Uterus (tissue), 3 donors: ENCODE measurements at regions not wholly inside any gene's neighbourhood (a gene's known extent, or its start where the extent isn't known, plus 50 kb on each side); places are given as distances from the start of the nearest gene placed in this dataset.

Experiments used
- DNase-seq, 2 donors: peaks; one replicate each; pipeline ENCODE4 v3.0.0-alpha.2; 2019 to 2020
- H3K27ac ChIP-seq, 2 donors: fragments of 200-600 bp; sonication (generic); 1 replicate in 1 of 2; 2 replicates in 1 of 2; pipeline ENCODE4 v1.5.1; 2016 to 2018
- H3K27me3 ChIP-seq, 2 donors: fragments of 200-600 bp; sonication (generic); one replicate each; pipeline ENCODE4 v1.5.1; 2018 to 2019; ENCODE audit warnings: control low read depth in 1 of 2
- H3K36me3 ChIP-seq, 2 donors: fragments of 200-600 bp; sonication (generic); one replicate each; pipeline ENCODE4 v1.5.1; 2019; ENCODE audit warnings: control low read depth in 1 of 2
- H3K4me1 ChIP-seq, 2 donors: fragments of 200-600 bp; sonication (generic); one replicate each; pipeline ENCODE4 v1.5.1; 2018 to 2019; ENCODE audit warnings: control low read depth in 1 of 2
- H3K4me3 ChIP-seq, 2 donors: fragments of 200-600 bp; sonication (generic); 1 replicate in 1 of 2; 2 replicates in 1 of 2; pipeline ENCODE4 v1.5.1; 2018 to 2019; ENCODE audit warnings: mild to moderate bottlenecking in 1 of 2
- H3K9me3 ChIP-seq, 2 donors: fragments of 200-600 bp; sonication (generic); one replicate each; pipeline ENCODE4 v1.5.1; 2019; ENCODE audit warnings: control low read depth in 1 of 2
- POLR2A ChIP-seq, 2 donors: fragments of 450-650 bp; IDR thresholded peaks; one replicate each; pipeline ENCODE4 v1.6.1; 2016; ENCODE audit warnings: antibody characterized with exemption in 2 of 2, mild to moderate bottlenecking in 1 of 2, moderate library complexity in 1 of 2
- intact Hi-C: fragments of 100-400 bp; cut with DNase I; formaldehyde crosslinking; loops from one replicate; pipeline ENCODE4 v1.15.1; 2023; ENCODE audit warnings: low total_unique reads
- TF ChIP-seq, protein P1 (sequence below), 4 experiments: fragments of 200-600 bp in 2 of 4; fragments of 450-650 bp in 2 of 4; sonication (generic) in 2 of 4; IDR thresholded peaks; one replicate each; pipeline ENCODE4 v1.5.1; 2016 to 2019; ENCODE audit warnings: antibody characterized with exemption in 4 of 4, mild to moderate bottlenecking in 2 of 4, moderate library complexity in 1 of 4
- donor health status: DM: yes; HTN: yes; CAD: no.

DNA sequence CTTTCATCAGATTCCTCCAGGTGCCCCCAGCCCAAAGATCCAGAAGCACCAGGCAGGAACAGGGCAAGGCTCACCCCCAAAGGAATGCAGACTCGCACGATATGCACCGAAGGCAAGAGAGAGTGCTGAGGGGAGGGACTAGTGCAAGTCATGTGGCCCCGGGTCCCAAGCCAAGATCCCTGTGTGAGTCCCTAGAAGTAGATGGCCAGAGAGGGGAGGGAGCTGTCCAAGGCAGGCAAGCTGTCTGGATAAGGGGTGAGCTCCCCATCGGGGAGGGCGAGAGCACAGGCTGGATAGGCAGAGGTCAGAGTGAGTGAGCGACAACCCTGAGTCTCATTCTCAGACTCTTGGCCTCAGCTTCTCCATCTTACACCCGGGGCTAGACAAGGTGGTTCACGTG is 171.5 kb upstream of the LINGO1 start:
- no peak overlapping the region for H3K27ac ChIP-seq
- intact Hi-C loops: no loop called here
- H3K9me3 ChIP-seq: no peaks in the 10 kb centered on the region

DNA sequence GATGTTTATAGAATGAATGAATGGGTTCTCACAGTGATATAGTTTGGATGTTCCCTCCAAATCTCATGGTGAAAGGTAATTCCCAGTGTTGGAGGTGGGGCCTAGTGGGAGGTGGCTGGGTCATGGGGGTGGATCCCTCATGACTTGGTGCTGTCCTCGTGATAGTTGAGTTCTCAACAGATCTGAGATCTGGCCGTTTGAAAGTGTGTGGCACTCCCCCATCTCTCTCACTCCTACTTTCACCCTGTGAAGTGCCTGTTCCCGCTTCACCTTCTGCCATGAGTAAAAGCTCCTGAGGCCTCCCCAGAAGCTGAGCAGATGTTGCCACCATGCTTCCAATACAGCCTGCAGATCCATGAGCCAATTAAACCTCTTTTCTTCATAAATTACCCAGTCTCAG is 170.8 kb upstream of the LINGO1 start:
- DNase-seq: no peak
- Histone ChIP-seq H3K27me3 (no peaks in the 10 kb centered on the region), H3K4me3 (no peak overlapping the region)

More for the DNA sequence above, 171.5 kb upstream of the LINGO1 start:
- TF ChIP-seq POLR2A (IDR thresholded peaks at IDR 0.05): no peak
- TF ChIP-seq, protein P1, sequence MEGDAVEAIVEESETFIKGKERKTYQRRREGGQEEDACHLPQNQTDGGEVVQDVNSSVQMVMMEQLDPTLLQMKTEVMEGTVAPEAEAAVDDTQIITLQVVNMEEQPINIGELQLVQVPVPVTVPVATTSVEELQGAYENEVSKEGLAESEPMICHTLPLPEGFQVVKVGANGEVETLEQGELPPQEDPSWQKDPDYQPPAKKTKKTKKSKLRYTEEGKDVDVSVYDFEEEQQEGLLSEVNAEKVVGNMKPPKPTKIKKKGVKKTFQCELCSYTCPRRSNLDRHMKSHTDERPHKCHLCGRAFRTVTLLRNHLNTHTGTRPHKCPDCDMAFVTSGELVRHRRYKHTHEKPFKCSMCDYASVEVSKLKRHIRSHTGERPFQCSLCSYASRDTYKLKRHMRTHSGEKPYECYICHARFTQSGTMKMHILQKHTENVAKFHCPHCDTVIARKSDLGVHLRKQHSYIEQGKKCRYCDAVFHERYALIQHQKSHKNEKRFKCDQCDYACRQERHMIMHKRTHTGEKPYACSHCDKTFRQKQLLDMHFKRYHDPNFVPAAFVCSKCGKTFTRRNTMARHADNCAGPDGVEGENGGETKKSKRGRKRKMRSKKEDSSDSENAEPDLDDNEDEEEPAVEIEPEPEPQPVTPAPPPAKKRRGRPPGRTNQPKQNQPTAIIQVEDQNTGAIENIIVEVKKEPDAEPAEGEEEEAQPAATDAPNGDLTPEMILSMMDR (IDR thresholded peaks at IDR 0.05): no peak
- Histone ChIP-seq H3K4me1 (no peaks in the 10 kb centered on the region), H3K36me3 (no peaks in the 10 kb centered on the region), H3K4me3 (no peak overlapping the region), H3K27me3 (no peaks in the 10 kb centered on the region)
- DNase-seq: no peak

DNA sequence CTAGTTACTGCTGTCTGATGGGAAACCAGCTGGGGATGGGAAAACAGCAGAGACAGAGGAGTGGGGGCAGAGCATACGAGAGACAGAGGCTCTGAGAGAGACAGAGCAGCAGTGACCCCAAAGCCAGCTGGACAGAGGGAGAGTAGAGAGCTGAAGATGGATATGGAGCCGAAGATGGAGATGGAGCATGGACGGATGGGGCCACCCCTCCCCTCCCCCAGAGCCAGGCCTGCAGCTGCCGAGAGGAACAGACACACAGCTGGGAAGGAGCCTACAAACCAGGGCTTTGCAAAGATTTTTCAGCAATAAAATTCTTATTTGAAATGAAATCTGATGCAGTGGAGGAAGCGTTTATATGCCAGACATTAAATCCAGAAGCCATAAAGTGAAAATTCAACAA is 167.6 kb upstream of the LINGO1 start:
- H3K9me3 ChIP-seq: no peaks in the 10 kb centered on the region
- TF ChIP-seq, protein P1 (IDR thresholded peaks at IDR 0.05): no peak
- no peak for TF ChIP-seq POLR2A (IDR thresholded peaks at IDR 0.05)
- H3K36me3 ChIP-seq: no peaks in the 10 kb centered on the region
- H3K4me3 ChIP-seq: no peak overlapping the region
- no peak overlapping the region for H3K27ac ChIP-seq
- intact Hi-C loops: no loop called here
- DNase-seq: no peak
- no peaks in the 10 kb centered on the region for H3K27me3 ChIP-seq
- no peaks in the 10 kb centered on the region for H3K4me1 ChIP-seq

More for the DNA sequence above, 170.8 kb upstream of the LINGO1 start:
- Histone ChIP-seq H3K27ac (no peak overlapping the region), H3K36me3 (no peaks in the 10 kb centered on the region), H3K4me1 (no peaks in the 10 kb centered on the region), H3K9me3 (no peaks in the 10 kb centered on the region)
- TF ChIP-seq, protein P1 (IDR thresholded peaks at IDR 0.05): no peak
- no peak for TF ChIP-seq POLR2A (IDR thresholded peaks at IDR 0.05)
- intact Hi-C loops: no loop called here

DNA sequence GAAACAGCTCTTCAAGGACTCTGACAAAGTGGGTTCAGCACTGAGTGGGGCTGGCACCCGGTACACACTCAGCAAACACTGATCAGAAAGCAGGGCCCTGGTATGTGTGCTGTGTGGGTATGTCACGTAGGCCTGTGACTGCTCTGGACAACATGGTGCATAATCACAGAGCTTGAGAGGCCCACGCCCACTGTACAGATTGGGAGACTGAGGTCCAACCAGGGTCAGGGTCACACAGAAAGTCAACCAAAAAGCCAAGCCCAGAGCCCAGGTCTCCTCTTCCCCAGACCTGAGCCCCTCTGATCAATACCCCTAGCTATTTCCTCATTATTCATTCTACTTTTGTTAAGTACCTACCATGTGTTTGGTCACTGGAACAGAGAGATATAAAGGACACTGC is 166.1 kb upstream of the LINGO1 start:
- no peaks in the 10 kb centered on the region for H3K9me3 ChIP-seq
- no peak for DNase-seq
- no peak overlapping the region for H3K27ac ChIP-seq
- TF ChIP-seq POLR2A (IDR thresholded peaks at IDR 0.05): no peak
- TF ChIP-seq, protein P1 (IDR thresholded peaks at IDR 0.05): no peak
- intact Hi-C loops: no loop called here
- H3K4me3 ChIP-seq: no peak overlapping the region
- H3K27me3 ChIP-seq: no peaks in the 10 kb centered on the region
- no peaks in the 10 kb centered on the region for H3K36me3 ChIP-seq
- H3K4me1 ChIP-seq: no peaks in the 10 kb centered on the region

DNA sequence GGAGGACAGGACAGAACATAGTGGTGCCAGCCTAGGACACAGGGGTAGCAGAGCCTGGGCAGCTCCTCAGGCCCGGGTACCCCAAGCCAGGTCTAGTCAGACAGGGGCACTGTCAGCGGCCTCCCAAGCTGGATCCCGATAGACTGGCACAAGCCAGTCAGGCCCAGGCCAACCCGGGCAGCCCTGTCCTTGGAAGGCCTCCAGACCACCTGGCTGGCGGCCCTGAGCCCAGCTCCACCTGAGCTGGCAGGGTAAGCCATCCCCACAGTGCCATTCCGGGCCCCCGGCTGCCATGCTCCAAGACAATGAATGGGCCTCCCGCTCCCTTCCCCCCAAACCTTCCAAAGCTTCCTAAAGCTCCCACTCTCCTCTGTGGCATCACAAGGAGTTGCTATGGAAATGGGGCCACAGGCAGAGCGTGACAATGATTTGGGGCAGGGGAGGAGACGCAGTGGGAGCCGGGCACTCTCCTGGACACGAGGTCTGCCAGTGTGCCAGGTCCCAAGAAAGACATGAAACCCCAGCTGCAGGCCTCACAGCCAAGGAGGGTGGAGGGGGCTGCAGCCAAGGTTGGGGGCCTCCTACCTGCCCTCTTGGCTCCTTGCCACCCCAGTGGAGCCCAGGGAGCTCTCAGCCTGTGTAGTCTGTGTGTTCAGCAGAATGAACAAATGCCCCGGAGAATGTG is 165.6 kb upstream of the LINGO1 start:
- no peaks in the 10 kb centered on the region for H3K27me3 ChIP-seq
- H3K9me3 ChIP-seq: no peaks in the 10 kb centered on the region
- H3K4me3 ChIP-seq: no peak overlapping the region
- intact Hi-C loops: no loop called here
- H3K36me3 ChIP-seq: no peaks in the 10 kb centered on the region
- no peaks in the 10 kb centered on the region for H3K4me1 ChIP-seq
- DNase-seq: no peak
- no peak overlapping the region for H3K27ac ChIP-seq
- TF ChIP-seq, protein P1 (IDR thresholded peaks at IDR 0.05): no peak
- no peak for TF ChIP-seq POLR2A (IDR thresholded peaks at IDR 0.05)
